22Rv1 (cell line): ENCODE measurements at regions not wholly inside any gene's neighbourhood (a gene's known extent, or its start where the extent isn't known, plus 50 kb on each side); places are given as distances from the start of the nearest gene placed in this dataset.

Experiments used
- H3K27ac ChIP-seq: fragments of 450-650 bp; 2 replicates; pipeline ENCODE4 v1.5.1; 2017
- ZFX ChIP-seq: fragments of 450-650 bp; IDR thresholded peaks from 2 replicates; pipeline ENCODE4 v1.6.1; 2017; ENCODE audit warnings: antibody characterized with exemption, borderline replicate concordance
- TF ChIP-seq, protein P1 (sequence below): fragments of 450-650 bp; IDR thresholded peaks from 2 replicates; pipeline ENCODE4 v1.5.1; 2017; ENCODE audit warnings: mild to moderate bottlenecking

GRCh38 chr5:171635028-171635427 is 150.6 kb upstream of the SMIM23 start:
- no peak overlapping the region for H3K27ac ChIP-seq
- TF ChIP-seq, protein P1, sequence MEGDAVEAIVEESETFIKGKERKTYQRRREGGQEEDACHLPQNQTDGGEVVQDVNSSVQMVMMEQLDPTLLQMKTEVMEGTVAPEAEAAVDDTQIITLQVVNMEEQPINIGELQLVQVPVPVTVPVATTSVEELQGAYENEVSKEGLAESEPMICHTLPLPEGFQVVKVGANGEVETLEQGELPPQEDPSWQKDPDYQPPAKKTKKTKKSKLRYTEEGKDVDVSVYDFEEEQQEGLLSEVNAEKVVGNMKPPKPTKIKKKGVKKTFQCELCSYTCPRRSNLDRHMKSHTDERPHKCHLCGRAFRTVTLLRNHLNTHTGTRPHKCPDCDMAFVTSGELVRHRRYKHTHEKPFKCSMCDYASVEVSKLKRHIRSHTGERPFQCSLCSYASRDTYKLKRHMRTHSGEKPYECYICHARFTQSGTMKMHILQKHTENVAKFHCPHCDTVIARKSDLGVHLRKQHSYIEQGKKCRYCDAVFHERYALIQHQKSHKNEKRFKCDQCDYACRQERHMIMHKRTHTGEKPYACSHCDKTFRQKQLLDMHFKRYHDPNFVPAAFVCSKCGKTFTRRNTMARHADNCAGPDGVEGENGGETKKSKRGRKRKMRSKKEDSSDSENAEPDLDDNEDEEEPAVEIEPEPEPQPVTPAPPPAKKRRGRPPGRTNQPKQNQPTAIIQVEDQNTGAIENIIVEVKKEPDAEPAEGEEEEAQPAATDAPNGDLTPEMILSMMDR = no peak
- TF ChIP-seq ZFX = no peak

DNA sequence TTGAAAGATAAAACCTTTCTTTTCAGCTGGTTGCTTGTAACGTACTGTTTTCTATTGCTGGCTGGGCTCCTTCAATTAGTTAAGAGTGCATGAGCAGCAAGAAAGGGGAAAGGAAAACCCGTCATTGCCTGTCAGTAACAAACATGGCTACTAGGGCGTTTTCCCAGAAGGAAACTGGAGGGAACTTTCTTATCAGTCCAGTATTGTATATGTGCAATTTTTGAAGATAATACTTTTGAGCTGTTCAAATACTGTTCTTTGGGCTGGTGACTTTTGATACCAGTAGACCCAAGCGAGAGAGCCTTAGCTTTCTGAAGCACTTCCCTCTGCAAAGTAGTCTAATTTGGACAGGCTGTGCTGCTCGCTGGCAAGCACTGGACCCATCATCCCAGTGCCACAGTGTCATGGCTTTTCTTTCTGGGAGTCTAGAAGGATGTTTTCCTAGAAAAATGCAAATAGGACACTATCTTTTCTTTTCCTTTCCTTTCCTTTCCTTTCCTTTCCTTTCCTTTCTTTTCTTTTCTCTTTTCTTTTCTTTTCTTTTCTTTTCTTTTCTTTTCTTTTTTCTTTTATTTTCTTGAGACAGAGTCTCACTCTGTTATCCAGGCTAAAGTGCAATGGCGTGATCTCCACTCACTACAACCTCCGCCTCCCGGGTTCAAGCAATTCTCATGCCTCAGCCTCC is 149.9 kb upstream of the SMIM23 start:
- TF ChIP-seq, protein P1 = no peak
- no peak for TF ChIP-seq ZFX

GRCh38 chr5:171637811-171638210 is 147.8 kb upstream of the SMIM23 start:
- H3K27ac ChIP-seq = no peak overlapping the region
- no peak for TF ChIP-seq ZFX
- TF ChIP-seq, protein P1 = no peak

More for the DNA sequence above, 149.9 kb upstream of the SMIM23 start:
- H3K27ac ChIP-seq = no peak overlapping the region

DNA sequence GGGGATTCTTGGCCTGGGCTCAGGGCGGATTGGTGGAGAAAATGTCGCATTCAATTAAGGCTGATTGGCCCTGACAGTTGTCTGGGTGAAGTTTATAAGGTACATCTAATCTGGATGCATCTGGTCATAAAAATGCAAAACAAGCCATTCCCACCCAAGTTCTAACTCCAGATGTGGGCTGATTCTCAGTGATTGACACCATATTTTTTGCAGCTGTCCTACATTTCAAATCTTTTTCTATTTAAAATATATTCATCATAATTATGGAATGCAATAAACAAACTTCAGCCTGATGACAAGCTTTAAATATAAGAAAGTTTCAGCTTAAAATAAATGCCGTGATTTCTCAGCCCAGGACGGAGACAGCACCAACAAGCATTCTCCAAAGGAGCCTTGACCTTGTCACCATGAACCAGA is 146.4 kb upstream of the SMIM23 start:
- no peak for TF ChIP-seq ZFX
- TF ChIP-seq, protein P1 = no peak
- H3K27ac ChIP-seq = no peak overlapping the region

DNA sequence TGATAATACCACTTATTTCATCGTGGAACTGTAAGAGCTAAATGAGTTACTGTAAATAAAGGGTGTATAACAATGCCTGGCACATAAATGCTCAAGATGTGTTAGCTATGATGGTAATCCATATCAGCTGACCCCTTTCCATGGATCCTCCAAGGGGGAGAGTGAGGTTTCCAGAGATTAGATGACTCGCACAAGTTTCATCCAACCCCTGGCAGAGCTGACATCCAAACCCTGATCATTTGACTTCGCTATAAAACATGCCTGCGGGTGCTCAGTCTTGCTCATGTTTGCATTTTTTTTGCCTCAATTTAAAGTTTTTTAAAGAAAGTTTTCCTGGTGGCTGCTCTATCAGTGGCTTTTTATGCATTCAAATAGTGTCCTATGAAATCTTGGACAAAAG is 145.7 kb upstream of the SMIM23 start:
- TF ChIP-seq, protein P1 = no peak
- H3K27ac ChIP-seq = no peak overlapping the region

DNA sequence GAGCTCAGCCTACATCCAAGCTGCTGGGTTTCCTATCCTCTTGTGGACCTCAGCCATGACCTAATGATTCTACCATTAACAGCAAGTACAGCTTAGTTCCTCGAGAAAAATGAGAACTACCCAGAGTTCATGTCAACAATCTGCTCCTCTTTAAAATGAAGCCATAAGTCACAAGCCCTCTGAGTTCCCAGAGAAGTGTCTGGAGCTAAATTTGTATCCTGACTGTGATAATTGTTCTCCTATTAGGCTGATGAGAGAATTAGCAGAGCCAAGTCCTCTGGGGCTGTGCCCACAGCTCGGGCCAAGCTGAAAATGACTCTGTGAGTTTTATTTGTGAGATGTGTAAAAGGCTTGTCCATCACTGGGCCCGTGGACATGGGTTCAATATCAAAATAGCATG is 145.1 kb upstream of the SMIM23 start:
- no peak for TF ChIP-seq ZFX
- TF ChIP-seq, protein P1 = no peak
- no peak overlapping the region for H3K27ac ChIP-seq

DNA sequence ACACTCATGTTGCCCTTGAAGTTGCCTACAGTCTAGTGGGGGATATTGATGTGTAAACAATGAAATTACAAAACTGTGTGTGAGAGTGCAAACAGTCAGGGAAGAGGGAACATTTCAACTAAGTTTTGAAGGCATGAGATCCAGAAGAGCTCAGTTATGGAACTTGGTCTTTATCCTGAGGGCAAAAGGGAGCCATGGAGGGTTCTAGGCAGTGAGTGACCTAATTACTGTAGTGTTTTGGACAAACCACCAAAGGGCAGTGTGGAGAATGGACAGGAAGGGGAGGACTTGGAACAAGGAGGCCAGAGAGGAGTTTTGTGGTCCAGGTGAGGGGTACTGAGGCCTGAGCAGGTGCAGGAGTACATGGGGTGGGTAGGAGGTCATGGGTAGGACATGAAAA is 143.7 kb upstream of the SMIM23 start:
- H3K27ac ChIP-seq = no peak overlapping the region
- TF ChIP-seq, protein P1 = no peak
- no peak for TF ChIP-seq ZFX
